SJSA1 (cell line): ENCODE measurements at regions not wholly inside any gene's neighbourhood (a gene's known extent, or its start where the extent isn't known, plus 50 kb on each side); places are given as distances from the start of the nearest gene placed in this dataset.

Experiments used
- DNase-seq, 2 experiments: peaks; one replicate each; pipeline ENCODE4 v3.0.0-alpha.2; 2015 to 2020; ENCODE audit warnings: low spot score in 2 of 2, low read depth in 1 of 2
- H3K27ac ChIP-seq: fragments of 250-450 bp; sonication (Bioruptor Pico); 2 replicates; pipeline ENCODE4 v1.5.1; 2020; ENCODE audit warnings: mild to moderate bottlenecking, moderate library complexity
- H3K27me3 ChIP-seq: fragments of 250-450 bp; sonication (Bioruptor Pico); replicated peaks from 2 replicates; pipeline ENCODE4 v1.5.1; 2020; ENCODE audit warnings: mild to moderate bottlenecking, moderate library complexity
- H3K36me3 ChIP-seq: fragments of 250-450 bp; sonication (Bioruptor Pico); 2 replicates; pipeline ENCODE4 v1.5.1; 2020; ENCODE audit warnings: mild to moderate bottlenecking
- H3K4me1 ChIP-seq: fragments of 250-450 bp; sonication (Bioruptor Pico); replicated peaks from 2 replicates; pipeline ENCODE4 v1.6.1; 2021; ENCODE audit warnings: mild to moderate bottlenecking
- H3K4me3 ChIP-seq: fragments of 250-450 bp; sonication (Bioruptor Pico); 2 replicates; pipeline ENCODE4 v1.5.1; 2020; ENCODE audit warnings: mild to moderate bottlenecking
- H3K9me3 ChIP-seq: fragments of 250-450 bp; sonication (Bioruptor Pico); replicated peaks from 2 replicates; pipeline ENCODE4 v1.5.1; 2020; ENCODE audit warnings: mild to moderate bottlenecking

GRCh38 chr14:56491299-56492285 is 88.0 kb upstream of the TMEM260 start:
- no peak overlapping the region for H3K4me3 ChIP-seq
- H3K9me3 ChIP-seq: no peaks in the 10 kb centered on the region
- DNase-seq: peak; percentile 20 to 43
- no peaks in the 10 kb centered on the region for H3K36me3 ChIP-seq
- no peaks in the 10 kb centered on the region for H3K4me1 ChIP-seq
- peaks cover 11% of the 10 kb centered on the region for H3K27me3 ChIP-seq
- H3K27ac ChIP-seq: no peak overlapping the region

GRCh38 chr14:56494167-56494566 is 85.4 kb upstream of the TMEM260 start:
- peaks cover 17% of the 10 kb centered on the region for H3K27me3 ChIP-seq

GRCh38 chr14:56498112-56498511 is 81.5 kb upstream of the TMEM260 start:
- Histone ChIP-seq H3K27ac (no peak overlapping the region), H3K4me1 (no peaks in the 10 kb centered on the region), H3K36me3 (no peaks in the 10 kb centered on the region), H3K27me3 (peaks cover 16% of the 10 kb centered on the region), H3K4me3 (no peak overlapping the region), H3K9me3 (no peaks in the 10 kb centered on the region)
- DNase-seq: no peak

More at GRCh38 chr14:56494167-56494566, 85.4 kb upstream of the TMEM260 start:
- Histone ChIP-seq H3K36me3 (no peaks in the 10 kb centered on the region), H3K4me3 (no peak overlapping the region), H3K4me1 (no peaks in the 10 kb centered on the region), H3K27ac (no peak overlapping the region), H3K9me3 (no peaks in the 10 kb centered on the region)
- no peak for DNase-seq

GRCh38 chr14:56501909-56502530 is 77.6 kb upstream of the TMEM260 start:
- DNase-seq: no peak
- no peak overlapping the region for H3K27ac ChIP-seq

GRCh38 chr14:56505361-56505760 is 74.2 kb upstream of the TMEM260 start:
- no peak for DNase-seq
- Histone ChIP-seq H3K27ac (no peak overlapping the region), H3K4me1 (no peaks in the 10 kb centered on the region), H3K27me3 (peaks cover 25% of the 10 kb centered on the region; the same call in 1 of the 2 replicates), H3K4me3 (no peak overlapping the region), H3K36me3 (no peaks in the 10 kb centered on the region), H3K9me3 (no peaks in the 10 kb centered on the region)

More at GRCh38 chr14:56501909-56502530, 77.6 kb upstream of the TMEM260 start:
- Histone ChIP-seq H3K36me3 (no peaks in the 10 kb centered on the region), H3K27me3 (peaks cover 27% of the 10 kb centered on the region), H3K4me1 (no peaks in the 10 kb centered on the region), H3K9me3 (no peaks in the 10 kb centered on the region), H3K4me3 (no peak overlapping the region)

- Histone ChIP-seq H3K4me1 (no peaks in the 10 kb centered on the region), H3K36me3 (no peaks in the 10 kb centered on the region), H3K4me3 (no peak overlapping the region), H3K9me3 (no peaks in the 10 kb centered on the region), H3K27me3 (peaks cover 15% of the 10 kb centered on the region), H3K27ac (no peak overlapping the region)
- DNase-seq: no peak
Observed at GRCh38 chr14:56512521-56512920, 67.1 kb upstream of the TMEM260 start.

GRCh38 chr14:56514663-56515371 is 64.8 kb upstream of the TMEM260 start:
- DNase-seq: no peak
- no peak overlapping the region for H3K27ac ChIP-seq

GRCh38 chr14:56515739-56516138 is 63.9 kb upstream of the TMEM260 start:
- Histone ChIP-seq H3K9me3 (no peaks in the 10 kb centered on the region), H3K27ac (no peak overlapping the region), H3K27me3 (peaks cover 27% of the 10 kb centered on the region), H3K4me1 (no peaks in the 10 kb centered on the region), H3K36me3 (no peaks in the 10 kb centered on the region), H3K4me3 (no peak overlapping the region)
- DNase-seq: no peak

More at GRCh38 chr14:56514663-56515371, 64.8 kb upstream of the TMEM260 start:
- Histone ChIP-seq H3K4me3 (no peak overlapping the region), H3K27me3 (peaks cover 27% of the 10 kb centered on the region), H3K9me3 (no peaks in the 10 kb centered on the region), H3K4me1 (no peaks in the 10 kb centered on the region), H3K36me3 (no peaks in the 10 kb centered on the region)

- Histone ChIP-seq H3K9me3 (no peaks in the 10 kb centered on the region), H3K36me3 (no peaks in the 10 kb centered on the region), H3K27ac (no peak overlapping the region), H3K27me3 (peaks cover 54% of the 10 kb centered on the region), H3K4me1 (no peaks in the 10 kb centered on the region), H3K4me3 (no peak overlapping the region)
- no peak for DNase-seq
Observed at GRCh38 chr14:56522403-56522802, 57.2 kb upstream of the TMEM260 start.

- Histone ChIP-seq H3K4me1 (no peaks in the 10 kb centered on the region), H3K4me3 (no peak overlapping the region), H3K36me3 (no peaks in the 10 kb centered on the region), H3K9me3 (no peaks in the 10 kb centered on the region), H3K27me3 (peaks cover 47% of the 10 kb centered on the region), H3K27ac (no peak overlapping the region)
- DNase-seq: no peak
Observed at GRCh38 chr14:56524971-56525677, 54.5 kb upstream of the TMEM260 start.

- Histone ChIP-seq H3K27ac (no peak overlapping the region), H3K27me3 (peaks cover 32% of the 10 kb centered on the region), H3K4me1 (no peaks in the 10 kb centered on the region), H3K4me3 (no peak overlapping the region), H3K36me3 (no peaks in the 10 kb centered on the region), H3K9me3 (no peaks in the 10 kb centered on the region)
- no peak for DNase-seq
Observed at GRCh38 chr14:56528927-56529326, 50.7 kb upstream of the TMEM260 start.
